HG03280 (cell line): ENCODE measurements at regions not wholly inside any gene's neighbourhood (a gene's known extent, or its start where the extent isn't known, plus 50 kb on each side); places are given as distances from the start of the nearest gene placed in this dataset.

ENCODE experiments used
- ATAC-seq: cut with Tn5 transposase; IDR thresholded peaks from one replicate; pipeline ENCODE4 v1.9.1; 2021; ENCODE audit warnings: mild to moderate bottlenecking, moderate library complexity; ENCODE audit not compliant: unreplicated experiment

GRCh38 chr7:145928937-145929336 is 187.7 kb upstream of the CNTNAP2 start:
- ATAC-seq: no peak

- ATAC-seq: no peak
Observed at GRCh38 chr7:145919712-145920111, 196.9 kb upstream of the CNTNAP2 start.

GRCh38 chr7:145916776-145917175 is 199.8 kb upstream of the CNTNAP2 start:
- no peak for ATAC-seq

GRCh38 chr7:145915679-145916078 is 200.9 kb upstream of the CNTNAP2 start:
- no peak for ATAC-seq

GRCh38 chr7:145909991-145910513 is 206.5 kb upstream of the CNTNAP2 start:
- ATAC-seq: no peak

- no peak for ATAC-seq
Observed at GRCh38 chr7:145903658-145904057, 212.9 kb upstream of the CNTNAP2 start.

GRCh38 chr7:145902123-145902522 is 214.5 kb upstream of the CNTNAP2 start:
- no peak for ATAC-seq

- ATAC-seq: no peak
Observed at GRCh38 chr7:145899938-145900337, 216.7 kb upstream of the CNTNAP2 start.

- ATAC-seq: no peak
Observed at GRCh38 chr7:145893925-145894535, 222.6 kb upstream of the CNTNAP2 start.

GRCh38 chr7:145884716-145885514 is 231.7 kb upstream of the CNTNAP2 start:
- no peak for ATAC-seq

GRCh38 chr7:145876376-145876775 is 240.2 kb upstream of the CNTNAP2 start:
- no peak for ATAC-seq

GRCh38 chr7:145875267-145875666 is 241.3 kb upstream of the CNTNAP2 start:
- ATAC-seq: no peak

- ATAC-seq: no peak
Observed at GRCh38 chr7:145868935-145869334, 247.7 kb upstream of the CNTNAP2 start.

- ATAC-seq: no peak
Observed at GRCh38 chr7:145862212-145862611, 254.4 kb upstream of the CNTNAP2 start.

- no peak for ATAC-seq
Observed at GRCh38 chr7:145860809-145861208, 255.8 kb upstream of the CNTNAP2 start.

- ATAC-seq: no peak
Observed at GRCh38 chr7:145850636-145851035, 266.0 kb upstream of the CNTNAP2 start.

GRCh38 chr7:145848691-145849090 is 267.9 kb upstream of the CNTNAP2 start:
- no peak for ATAC-seq

GRCh38 chr7:145845345-145845744 is 271.3 kb upstream of the CNTNAP2 start:
- ATAC-seq: no peak

- ATAC-seq: no peak
Observed at GRCh38 chr7:145839814-145840213, 276.8 kb upstream of the CNTNAP2 start.

GRCh38 chr7:145831616-145832206 is 284.9 kb upstream of the CNTNAP2 start:
- no peak for ATAC-seq

GRCh38 chr7:145817687-145818086 is 298.9 kb upstream of the CNTNAP2 start:
- ATAC-seq: no peak

- no peak for ATAC-seq
Observed at GRCh38 chr7:145812218-145812617, 304.4 kb upstream of the CNTNAP2 start.
